ENCODE measurements at regions not wholly inside any gene's neighbourhood (a gene's known extent, or its start where the extent isn't known, plus 50 kb on each side); places are given as distances from the start of the nearest gene placed in this dataset.

GRCh38 chr6:81814370-81815076 is 62.0 kb upstream of the TENT5A start:
- Histone ChIP-seq H3K4me1 (ENCODE audit: insufficient read depth, low read length) (no peaks in the 10 kb centered on the region), H3K36me3 (ENCODE audit: insufficient read depth, low read length) (no peaks in the 10 kb centered on the region), H3K27me3 (ENCODE audit: insufficient read depth, low read length) (no peaks in the 10 kb centered on the region), H3K9me3 (ENCODE audit: control insufficient read depth in 1 of 2, low read length in 2 of 2) (no peaks in the 10 kb centered on the region), H3K4me3 (ENCODE audit: low read length in 2 of 2) (no peak overlapping the region), H3K27ac (ENCODE audit: low read depth, low read length) (no peak overlapping the region)
- POLR2A ChIA-PET (ENCODE audit: partially characterized antibody) = no interaction called here
- H3K4me3 Mint-ChIP-seq = no peak overlapping the region
- CTCF ChIA-PET (ENCODE audit: partially characterized antibody) = interaction anchor here (0.9 kb wide), 1 partner anchor 10 kb away, joined by 3 read pairs; no protein-coding TSS in a partner anchor
- no peak for DNase-seq
- no peaks in the 10 kb centered on the region for H3K36me3 Mint-ChIP-seq
- peaks cover 0 to 3% (median 0%) of the 10 kb centered on the region in 8 donors for H3K9me3 Mint-ChIP-seq
- peaks cover 4 to 7% of the 10 kb centered on the region in 2 donors for H3K27me3 Mint-ChIP-seq
- intact Hi-C loops (cut with micrococcal nuclease) = no loop called here
- peak overlapping the region in 1 of 7 donors; percentile 16 for H3K27ac Mint-ChIP-seq
- peaks cover 0 to 4% (median under 1%) of the 10 kb centered on the region in 4 donors for H3K4me1 Mint-ChIP-seq

GRCh38 chr6:81813305-81813704 is 60.8 kb upstream of the TENT5A start:
- Mint-ChIP-seq H3K4me3 (no peak overlapping the region), H3K27ac (no peak overlapping the region), H3K9me3 (peaks cover 0 to 3% (median 0%) of the 10 kb centered on the region in 8 donors), H3K4me1 (peaks cover 0 to 4% (median under 1%) of the 10 kb centered on the region in 4 donors), H3K27me3 (peaks cover 4 to 7% of the 10 kb centered on the region in 2 donors), H3K36me3 (no peaks in the 10 kb centered on the region)
- no peaks in the 10 kb centered on the region for H3K27me3 ChIP-seq (ENCODE audit: insufficient read depth, low read length)
- no peaks in the 10 kb centered on the region for H3K36me3 ChIP-seq (ENCODE audit: insufficient read depth, low read length)
- CTCF ChIA-PET (ENCODE audit: partially characterized antibody) = no interaction called here
- POLR2A ChIA-PET (ENCODE audit: partially characterized antibody) = no interaction called here
- no peak overlapping the region for H3K27ac ChIP-seq (ENCODE audit: low read depth, low read length)
- no peaks in the 10 kb centered on the region for H3K4me1 ChIP-seq (ENCODE audit: insufficient read depth, low read length)
- no peak overlapping the region for H3K4me3 ChIP-seq (ENCODE audit: low read length in 2 of 2)
- DNase-seq = no peak
- intact Hi-C loops (cut with micrococcal nuclease) = no loop called here
- no peaks in the 10 kb centered on the region for H3K9me3 ChIP-seq (ENCODE audit: control insufficient read depth in 1 of 2, low read length in 2 of 2)

GRCh38 chr6:81812401-81812800 is 59.9 kb upstream of the TENT5A start:
- H3K4me3 Mint-ChIP-seq = no peak overlapping the region
- CTCF ChIA-PET (ENCODE audit: partially characterized antibody) = no interaction called here
- no peak overlapping the region for H3K27ac Mint-ChIP-seq
- Histone ChIP-seq H3K4me1 (ENCODE audit: insufficient read depth, low read length) (no peaks in the 10 kb centered on the region), H3K4me3 (ENCODE audit: low read length in 2 of 2) (no peak overlapping the region), H3K36me3 (ENCODE audit: insufficient read depth, low read length) (no peaks in the 10 kb centered on the region), H3K27ac (ENCODE audit: low read depth, low read length) (no peak overlapping the region), H3K9me3 (ENCODE audit: control insufficient read depth in 1 of 2, low read length in 2 of 2) (no peaks in the 10 kb centered on the region), H3K27me3 (ENCODE audit: insufficient read depth, low read length) (no peaks in the 10 kb centered on the region)
- H3K27me3 Mint-ChIP-seq = peaks cover 1 to 7% of the 10 kb centered on the region in 2 donors
- H3K9me3 Mint-ChIP-seq = peaks cover 0 to 3% (median 0%) of the 10 kb centered on the region in 8 donors
- DNase-seq = no peak
- H3K36me3 Mint-ChIP-seq = no peaks in the 10 kb centered on the region
- intact Hi-C loops (cut with micrococcal nuclease) = no loop called here
- POLR2A ChIA-PET (ENCODE audit: partially characterized antibody) = no interaction called here
- peaks cover 0 to 4% (median under 1%) of the 10 kb centered on the region in 4 donors for H3K4me1 Mint-ChIP-seq

GRCh38 chr6:81808851-81809570 is 56.5 kb upstream of the TENT5A start:
- no peak overlapping the region for H3K27ac Mint-ChIP-seq
- CTCF ChIA-PET (ENCODE audit: partially characterized antibody) = no interaction called here

GRCh38 chr6:81806793-81807565 is 54.5 kb upstream of the TENT5A start:
- Mint-ChIP-seq H3K4me3 (no peak overlapping the region), H3K36me3 (no peaks in the 10 kb centered on the region), H3K9me3 (peaks cover 0 to 4% (median 0%) of the 10 kb centered on the region in 8 donors), H3K4me1 (no peaks in the 10 kb centered on the region), H3K27me3 (no peaks in the 10 kb centered on the region), H3K27ac (no peak overlapping the region)
- Histone ChIP-seq H3K36me3 (ENCODE audit: insufficient read depth, low read length) (no peaks in the 10 kb centered on the region), H3K4me3 (ENCODE audit: low read length in 2 of 2) (no peak overlapping the region), H3K9me3 (ENCODE audit: control insufficient read depth in 1 of 2, low read length in 2 of 2) (no peaks in the 10 kb centered on the region), H3K4me1 (ENCODE audit: insufficient read depth, low read length) (no peaks in the 10 kb centered on the region), H3K27me3 (ENCODE audit: insufficient read depth, low read length) (no peaks in the 10 kb centered on the region), H3K27ac (ENCODE audit: low read depth, low read length) (no peak overlapping the region)
- intact Hi-C loops (cut with micrococcal nuclease) = no loop called here
- ChIA-PET POLR2A (ENCODE audit: partially characterized antibody) (no interaction called here), CTCF (ENCODE audit: partially characterized antibody) (no interaction called here)
- DNase-seq = no peak

More at GRCh38 chr6:81808851-81809570, 56.5 kb upstream of the TENT5A start:
- H3K27ac ChIP-seq (ENCODE audit: low read depth, low read length) = no peak overlapping the region
- H3K4me3 Mint-ChIP-seq = no peak overlapping the region
- H3K9me3 ChIP-seq (ENCODE audit: control insufficient read depth in 1 of 2, low read length in 2 of 2) = no peaks in the 10 kb centered on the region
- peaks cover 0 to 7% of the 10 kb centered on the region in 2 donors for H3K27me3 Mint-ChIP-seq
- no peaks in the 10 kb centered on the region for H3K4me1 ChIP-seq (ENCODE audit: insufficient read depth, low read length)
- DNase-seq = no peak
- H3K36me3 Mint-ChIP-seq = no peaks in the 10 kb centered on the region
- H3K4me1 Mint-ChIP-seq = peaks cover 0 to 4% (median under 1%) of the 10 kb centered on the region in 4 donors
- intact Hi-C loops (cut with micrococcal nuclease) = no loop called here
- H3K27me3 ChIP-seq (ENCODE audit: insufficient read depth, low read length) = no peaks in the 10 kb centered on the region
- H3K9me3 Mint-ChIP-seq = peaks cover 0 to 2% (median 0%) of the 10 kb centered on the region in 8 donors
- no peaks in the 10 kb centered on the region for H3K36me3 ChIP-seq (ENCODE audit: insufficient read depth, low read length)
- H3K4me3 ChIP-seq (ENCODE audit: low read length in 2 of 2) = no peak overlapping the region
- POLR2A ChIA-PET (ENCODE audit: partially characterized antibody) = no interaction called here

GRCh38 chr6:81802356-81802755 is 49.9 kb upstream of the TENT5A start:
- DNase-seq = no peak
- H3K36me3 Mint-ChIP-seq = no peaks in the 10 kb centered on the region
- Histone ChIP-seq H3K27ac (ENCODE audit: low read depth, low read length) (no peak overlapping the region), H3K4me3 (ENCODE audit: low read length in 2 of 2) (no peak overlapping the region), H3K9me3 (ENCODE audit: control insufficient read depth in 1 of 2, low read length in 2 of 2) (no peaks in the 10 kb centered on the region), H3K27me3 (ENCODE audit: insufficient read depth, low read length) (no peaks in the 10 kb centered on the region), H3K36me3 (ENCODE audit: insufficient read depth, low read length) (no peaks in the 10 kb centered on the region), H3K4me1 (ENCODE audit: insufficient read depth, low read length) (no peaks in the 10 kb centered on the region)
- no peaks in the 10 kb centered on the region for H3K27me3 Mint-ChIP-seq
- intact Hi-C loops (cut with micrococcal nuclease) = no loop called here
- CTCF ChIA-PET (ENCODE audit: partially characterized antibody) = no interaction called here
- no peaks in the 10 kb centered on the region for H3K4me1 Mint-ChIP-seq
- POLR2A ChIA-PET (ENCODE audit: partially characterized antibody) = no interaction called here
- no peak overlapping the region for H3K4me3 Mint-ChIP-seq
- peaks cover 0 to 4% (median 0%) of the 10 kb centered on the region in 8 donors for H3K9me3 Mint-ChIP-seq
- no peak overlapping the region for H3K27ac Mint-ChIP-seq

All from CD4-positive, alpha-beta memory T cell (primary cell).